ENCODE measurements at regions not wholly inside any gene's neighbourhood (a gene's known extent, or its start where the extent isn't known, plus 50 kb on each side); places are given as distances from the start of the nearest gene placed in this dataset.

DNA sequence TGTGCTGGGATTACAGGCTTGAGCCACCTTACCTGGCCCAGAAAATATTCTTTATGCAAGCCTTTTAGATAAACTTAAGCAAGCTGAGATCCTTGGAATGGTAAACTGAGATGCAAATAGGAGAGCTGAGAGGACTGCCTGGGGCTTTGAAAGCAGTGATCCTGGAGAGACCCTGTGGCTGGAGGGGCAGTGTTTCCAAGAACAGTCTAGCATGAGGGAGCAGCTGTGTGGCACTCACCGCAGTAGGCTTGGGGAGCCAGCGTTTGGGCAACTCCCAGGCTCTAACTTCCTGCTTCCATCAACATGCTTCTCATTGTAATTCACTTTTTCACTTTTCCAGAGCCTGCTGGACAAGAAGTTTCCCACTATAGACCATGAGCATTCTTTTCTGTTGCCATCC, 144.1 kb upstream of the CELF4 start:
- no peak for DNase-seq

- DNase-seq, result no peak
These were observed 139.4 kb upstream of the CELF4 start for GRCh38 chr18:37705016-37705415.

DNA sequence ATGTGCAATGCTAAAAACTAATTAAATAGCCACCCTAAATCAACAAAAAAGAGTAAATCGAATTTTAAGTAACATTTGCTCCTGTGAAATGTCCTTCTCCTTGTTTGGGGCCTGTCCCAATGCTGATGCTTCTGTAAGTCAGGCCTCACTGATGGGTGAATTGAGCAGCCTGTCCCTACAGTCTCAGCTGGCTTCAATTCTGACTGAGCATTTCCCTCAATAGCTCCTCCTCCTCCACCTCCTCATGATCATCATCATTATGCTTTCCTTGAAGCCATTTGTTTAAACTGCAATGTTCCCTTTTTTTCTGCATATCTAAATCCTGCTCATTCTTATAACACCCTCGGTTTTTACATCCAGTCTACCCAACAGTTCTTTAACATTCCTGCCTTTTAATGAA, 137.2 kb upstream of the CELF4 start:
- no peak for DNase-seq

GRCh38 chr18:37701967-37702366, 136.4 kb upstream of the CELF4 start:
- no peak for DNase-seq

DNA sequence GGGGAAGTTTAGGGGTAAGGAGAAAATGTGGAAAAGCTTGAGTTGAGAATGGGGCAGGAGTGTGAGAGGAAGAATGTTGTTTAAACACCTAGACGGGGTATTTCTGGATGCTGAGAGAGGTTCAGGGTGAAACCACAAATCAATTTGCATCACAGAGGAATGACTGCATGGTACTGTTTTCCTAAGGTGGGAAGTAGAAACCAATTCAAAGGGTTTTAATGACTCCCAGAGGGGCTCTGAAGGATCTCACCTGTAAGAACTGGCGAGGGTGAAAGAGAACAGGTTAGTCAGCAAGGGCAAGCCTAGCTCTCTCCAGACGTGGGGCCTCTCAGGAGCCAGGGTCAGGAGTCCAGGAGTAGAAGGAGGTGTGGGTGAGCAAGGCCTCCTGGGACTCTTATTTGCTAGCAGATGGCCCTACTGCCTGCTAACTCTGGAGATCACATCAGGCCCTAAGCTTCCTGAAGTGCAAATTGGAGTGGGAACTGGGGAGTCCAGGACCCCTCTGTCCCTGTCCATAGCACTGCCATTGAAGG, 133.0 kb upstream of the CELF4 start:
- DNase-seq, result no peak

DNA sequence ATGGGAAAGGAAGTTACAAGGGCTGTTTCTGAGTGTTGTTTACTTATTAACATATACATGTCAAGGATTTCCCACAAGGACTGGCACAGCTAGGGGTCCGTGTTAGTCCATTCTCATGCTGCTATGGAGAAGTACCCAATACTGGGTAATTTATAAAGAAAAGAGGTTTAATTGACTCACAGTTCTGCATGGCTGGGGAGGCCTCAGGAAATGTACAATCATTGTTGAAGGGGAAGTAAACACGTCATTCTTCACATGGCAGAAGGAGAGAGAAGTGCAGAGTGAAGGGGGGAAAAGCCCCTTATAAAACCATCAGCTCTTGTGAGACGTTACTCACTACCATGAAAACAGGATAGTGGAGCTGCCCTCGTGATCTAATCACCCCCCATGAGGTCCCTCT, 128.9 kb upstream of the CELF4 start:
- no peak for DNase-seq

GRCh38 chr18:37691162-37691561, 125.6 kb upstream of the CELF4 start:
- no peak for DNase-seq

- DNase-seq, result no peak
These were observed 124.2 kb upstream of the CELF4 start for GRCh38 chr18:37689841-37690240.

DNA sequence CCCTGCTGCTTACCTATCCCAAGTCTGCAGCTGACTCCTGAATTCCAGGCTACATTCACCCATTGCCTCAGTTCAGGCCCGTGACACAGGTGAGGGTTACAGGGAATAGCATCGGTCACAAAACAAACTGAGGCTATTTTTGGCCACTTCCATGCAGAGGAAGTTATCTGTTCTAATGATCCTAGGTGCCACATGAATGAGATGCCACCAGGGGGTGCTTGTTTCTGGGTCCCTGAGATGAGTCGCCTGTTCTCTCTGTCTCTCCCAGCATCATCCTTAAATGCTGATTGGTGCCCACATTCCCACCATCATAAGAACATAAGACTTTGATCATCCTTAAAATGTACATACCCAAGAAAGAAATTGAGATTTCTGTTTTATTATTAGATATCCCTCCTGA, 119.0 kb upstream of the CELF4 start:
- peak; percentile 1 for DNase-seq

GRCh38 chr18:37684183-37684582, 118.6 kb upstream of the CELF4 start:
- no peak for DNase-seq

DNA sequence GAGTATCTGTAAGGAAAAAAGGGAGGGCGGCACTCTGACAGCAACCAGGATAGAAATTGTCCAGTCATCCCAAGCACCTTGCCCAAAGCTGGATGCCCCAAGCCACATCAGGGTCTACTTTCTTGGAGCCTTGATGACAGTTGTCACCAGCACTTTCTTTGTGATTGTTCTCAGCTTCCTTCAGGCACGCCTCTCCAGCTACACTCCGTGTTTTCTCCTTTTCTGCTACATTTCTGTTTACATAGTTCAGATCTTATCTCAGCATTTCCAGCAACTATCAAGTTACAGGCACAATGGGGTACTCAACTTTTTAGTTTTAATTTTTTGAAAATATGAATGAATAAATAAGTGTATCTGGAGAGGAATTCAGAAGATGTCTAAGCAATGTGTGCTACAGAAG, 115.3 kb upstream of the CELF4 start:
- no peak for DNase-seq

- DNase-seq, result no peak
These were observed 110.7 kb upstream of the CELF4 start for GRCh38 chr18:37676276-37676675.

DNA sequence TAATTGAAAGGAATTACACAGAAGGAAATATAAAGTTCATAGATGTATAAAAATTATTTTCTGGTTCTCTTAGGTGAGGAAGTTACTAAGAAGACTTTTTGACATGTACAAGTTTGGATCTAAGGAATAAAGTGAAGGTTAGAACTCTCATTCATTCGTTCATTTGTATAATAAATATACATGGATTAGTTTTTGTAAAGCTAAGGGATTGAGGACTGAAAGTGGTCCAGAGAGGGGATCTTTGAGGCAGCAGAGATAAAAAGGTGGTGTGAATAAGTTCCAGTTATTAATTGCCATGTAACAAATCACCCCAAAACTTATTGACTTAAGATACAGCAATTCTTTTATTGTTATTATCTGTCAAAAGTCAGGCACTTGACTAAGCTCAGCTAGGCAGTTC, 110.1 kb upstream of the CELF4 start:
- DNase-seq, result no peak

DNA sequence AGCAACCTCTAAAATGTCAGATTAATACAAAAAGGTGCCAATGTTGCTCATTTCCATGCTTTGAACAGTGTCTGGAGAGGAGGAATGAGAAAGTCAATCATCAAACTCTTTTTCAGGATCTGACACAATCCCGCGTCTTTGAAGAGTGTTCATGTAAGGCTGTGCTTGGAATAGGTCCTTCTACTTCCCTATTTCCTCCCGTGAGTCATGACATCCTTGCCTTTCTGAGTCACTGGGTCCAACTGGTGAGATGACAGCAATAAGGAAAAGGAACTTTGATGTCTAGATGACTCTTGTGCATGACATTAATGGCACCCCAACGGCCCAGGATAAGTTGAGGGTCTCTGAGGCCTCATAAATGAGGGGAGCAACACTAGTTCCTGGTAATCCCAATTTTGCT, 109.0 kb upstream of the CELF4 start:
- DNase-seq, result no peak

- no peak for DNase-seq
These were observed 108.1 kb upstream of the CELF4 start for GRCh38 chr18:37673671-37674070.

DNA sequence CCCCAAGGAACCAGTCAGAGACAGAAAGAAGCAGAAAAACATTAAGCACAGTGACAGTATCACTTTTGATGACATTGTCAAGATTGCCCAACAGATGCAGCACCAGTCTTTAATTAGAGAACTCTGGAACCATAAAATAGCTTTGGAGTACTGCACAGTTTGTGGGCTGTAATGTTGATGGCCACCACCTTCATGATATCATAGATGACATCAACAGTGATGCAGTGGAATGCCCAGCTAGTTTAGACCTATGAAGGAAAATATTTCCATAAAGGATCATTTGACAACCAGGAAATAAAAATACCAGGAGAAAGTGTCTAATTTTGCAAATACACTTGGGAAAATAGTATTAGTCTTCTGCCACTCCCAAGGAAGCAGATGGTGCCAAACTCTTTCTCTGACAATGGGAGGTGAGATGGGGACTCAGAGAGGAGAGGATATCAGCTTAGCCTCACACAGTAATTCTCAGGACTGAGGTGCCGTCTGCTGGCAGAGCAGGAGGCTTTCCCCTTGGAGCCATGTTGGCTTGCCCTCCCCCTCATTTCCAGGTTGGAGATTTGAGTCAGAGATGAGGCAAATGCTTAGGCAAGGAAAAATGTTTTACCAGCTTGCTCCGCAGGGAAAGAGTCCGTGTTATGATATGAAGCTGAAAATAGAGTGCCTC, 107.5 kb upstream of the CELF4 start:
- no peak for DNase-seq

DNA sequence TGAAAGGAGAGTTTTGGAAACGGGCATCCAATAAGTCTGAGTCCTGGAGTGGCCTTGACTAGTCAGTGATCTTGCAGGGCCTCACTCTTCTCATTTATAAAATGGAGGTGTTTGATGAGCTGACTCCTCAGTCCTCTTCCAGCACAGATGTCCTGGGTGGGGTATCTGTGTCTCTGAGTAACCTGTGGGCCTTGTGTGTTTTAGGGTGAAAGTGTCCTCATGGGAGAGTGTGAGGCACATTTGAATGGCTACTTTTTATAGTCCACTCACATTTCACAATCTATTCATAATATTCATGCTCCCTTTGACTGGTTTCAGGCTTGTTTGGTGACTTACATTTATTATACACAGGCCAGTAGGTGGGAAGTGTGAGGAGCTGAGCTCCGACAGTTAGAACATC, 106.4 kb upstream of the CELF4 start:
- no peak for DNase-seq

- no peak for DNase-seq
These were observed 105.9 kb upstream of the CELF4 start for GRCh38 chr18:37671530-37671929.

DNA sequence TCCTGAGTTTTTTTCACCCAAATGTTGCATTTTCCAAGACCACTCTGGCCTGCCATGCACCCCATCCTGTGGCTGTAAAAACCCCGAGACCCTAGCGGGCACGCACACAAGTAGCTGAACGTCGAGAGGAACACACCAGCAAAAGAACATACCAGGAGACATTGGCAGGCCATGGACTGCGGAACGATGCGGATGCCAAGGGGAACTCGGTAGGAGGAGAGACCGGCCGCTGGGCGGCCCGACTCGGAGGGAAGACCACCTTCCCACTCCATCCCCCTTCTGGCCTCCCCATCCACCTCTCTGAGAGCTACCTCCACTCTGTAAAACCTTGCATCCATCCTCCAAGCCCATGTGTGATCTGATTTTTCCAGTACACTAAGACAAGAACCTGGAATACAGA, 105.5 kb upstream of the CELF4 start:
- DNase-seq, result no peak

DNA sequence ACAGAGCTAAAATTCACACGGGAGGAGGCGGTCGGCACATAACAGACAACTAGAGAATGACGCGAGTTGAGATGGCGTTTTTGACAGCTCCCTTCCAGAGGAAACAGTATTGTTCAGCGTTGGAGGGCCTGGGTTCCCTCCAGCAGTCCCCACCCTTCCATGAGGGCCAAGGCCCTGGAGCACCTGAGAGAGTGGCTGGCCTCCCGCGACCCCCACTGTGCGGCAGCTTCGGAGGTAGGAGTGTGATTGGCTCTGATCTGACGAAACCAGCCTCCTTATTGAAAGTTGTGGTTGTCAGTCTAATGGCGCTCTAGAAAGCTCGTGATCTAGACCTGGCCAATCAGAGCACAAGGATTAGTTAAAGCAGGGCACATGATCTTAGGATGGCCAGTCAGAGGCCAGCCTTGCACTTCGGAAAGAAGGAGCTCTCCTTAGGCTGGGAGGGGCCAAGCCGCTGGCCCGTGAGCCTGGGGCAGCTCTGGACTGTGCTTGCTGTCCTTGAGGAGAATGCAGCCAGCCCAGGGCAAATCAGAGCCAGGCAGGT, 104.5 kb upstream of the CELF4 start:
- no peak for DNase-seq

- no peak for DNase-seq
These were observed 103.6 kb upstream of the CELF4 start for GRCh38 chr18:37668971-37669747.

- no peak for DNase-seq
These were observed 102.2 kb upstream of the CELF4 start for GRCh38 chr18:37667836-37668235.

- no peak for DNase-seq
These were observed 101.4 kb upstream of the CELF4 start for GRCh38 chr18:37666991-37667390.

DNA sequence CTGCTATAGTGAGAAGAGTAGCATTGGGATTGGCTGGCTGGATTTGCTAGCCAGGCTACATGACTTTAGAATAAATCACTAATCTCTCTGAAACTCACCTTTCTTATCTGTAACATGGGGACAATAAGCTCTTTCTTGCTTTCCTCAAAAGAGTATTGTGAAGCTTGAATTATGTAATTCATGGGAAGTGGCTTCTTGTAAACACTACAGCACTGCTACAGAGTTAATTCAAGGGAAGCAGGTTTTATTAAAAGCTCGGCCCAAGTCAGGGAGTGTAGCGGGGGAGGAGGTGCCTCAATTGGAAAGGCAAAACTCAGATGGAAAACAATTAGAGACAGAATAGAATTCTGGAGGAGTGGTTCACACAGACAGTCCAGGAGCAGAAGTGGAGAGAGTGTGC, 100.9 kb upstream of the CELF4 start:
- no peak for DNase-seq

Measured in NCI-H1694 (cell line).